SK-N-SH (cell line): ENCODE measurements at regions not wholly inside any gene's neighbourhood (a gene's known extent, or its start where the extent isn't known, plus 50 kb on each side); places are given as distances from the start of the nearest gene placed in this dataset.

Source experiments
- CTCF ChIA-PET: fragments of 300-600, 350-600 bp; formaldehyde crosslinking; extraction: SDS; loops from one replicate; lab custom pipeline; 2021; lab: Yijun Ruan, JAX
- POLR2A ChIA-PET: fragments of 350-600 bp; sonication (Branson Sonifier 250); formaldehyde crosslinking; extraction: SDS; loops from one replicate; lab custom pipeline; 2020; ENCODE audit warnings: antibody characterized with exemption, inconsistent platforms; lab: Yijun Ruan, JAX
- DNase-seq: peaks from one replicate; pipeline ENCODE4 v3.0.0; 2012
- H2AFZ ChIP-seq: fragments of 200-600 bp; sonication (generic); 2 replicates; pipeline ENCODE4 v1.8.1; 2016; ENCODE audit warnings: antibody characterized with exemption, mild to moderate bottlenecking, low read depth
- H3F3A ChIP-seq: fragments of 200-600 bp; sonication (generic); replicated peaks from 2 replicates; pipeline ENCODE3; 2016; ENCODE audit warnings: antibody characterized with exemption, mild to moderate bottlenecking; ENCODE audit not compliant: insufficient read depth
- H3K27ac ChIP-seq, 2 experiments: fragments of 200-500 bp in 1 of 2; fragments of 200-600 bp in 1 of 2; sonication (Bioruptor generic) in 1 of 2; sonication (generic), shearing (Covaris generic) in 1 of 2; 2 replicates each; pipeline versions ENCODE4 v1.5.1 to v1.6.1; 2014 to 2016; ENCODE audit warnings: low read depth in 2 of 2, inconsistent platforms in 1 of 2, low read length in 1 of 2, mild to moderate bottlenecking in 1 of 2, mixed read lengths in 1 of 2
- H3K27me3 ChIP-seq: fragments of 200-600 bp; sonication (generic), shearing (Covaris generic); 2 replicates; pipeline ENCODE4 v1.6.1; 2016; ENCODE audit warnings: mixed run types; ENCODE audit not compliant: insufficient read depth
- H3K36me3 ChIP-seq, 2 experiments: fragments of 200-500 bp in 1 of 2; fragments of 200-600 bp in 1 of 2; sonication (Bioruptor generic) in 1 of 2; sonication (generic) in 1 of 2; replicated peaks in 1 of 2; 2 replicates each; pipeline versions ENCODE3 to v1.5.1; 2014 to 2016; ENCODE audit warnings: low read length in 1 of 2, mild to moderate bottlenecking in 1 of 2; ENCODE audit not compliant: insufficient read depth in 2 of 2, control insufficient read depth in 1 of 2
- H3K4me1 ChIP-seq, 2 experiments: fragments of 200-500 bp in 1 of 2; fragments of 200-600 bp in 1 of 2; sonication (Bioruptor generic) in 1 of 2; sonication (generic), shearing (Covaris generic) in 1 of 2; 2 replicates each; pipeline versions ENCODE4 v1.5.1 to v1.6.1; 2014 to 2016; ENCODE audit warnings: low read depth in 1 of 2, low read length in 1 of 2, mixed run types in 1 of 2; ENCODE audit not compliant: insufficient read depth in 2 of 2, control insufficient read depth in 1 of 2
- H3K4me2 ChIP-seq: fragments of 200-600 bp; sonication (generic), shearing (Covaris generic); 2 replicates; pipeline ENCODE4 v1.6.1; 2017; ENCODE audit warnings: mixed run types
- H3K4me3 ChIP-seq, 2 experiments: fragments of 200-500 bp in 1 of 2; fragments of 200-600 bp in 1 of 2; sonication (Bioruptor generic) in 1 of 2; sonication (generic), shearing (Covaris generic) in 1 of 2; 2 replicates each; pipeline versions ENCODE4 v1.5.1 to v1.8.1; 2014 to 2016; ENCODE audit warnings: low read depth in 2 of 2, inconsistent platforms in 1 of 2, low read length in 1 of 2, mild to moderate bottlenecking in 1 of 2, mixed read lengths in 1 of 2, moderate library complexity in 1 of 2
- H3K79me2 ChIP-seq: fragments of 200-600 bp; sonication (generic); 2 replicates; pipeline ENCODE4 v1.8.1; 2017; ENCODE audit warnings: mild to moderate bottlenecking; ENCODE audit not compliant: insufficient read depth
- H3K9ac ChIP-seq: fragments of 200-600 bp; sonication (generic); 2 replicates; pipeline ENCODE4 v1.6.1; 2017; ENCODE audit warnings: mixed run types
- H3K9me2 ChIP-seq: fragments of 200-600 bp; sonication (generic); 2 replicates; pipeline ENCODE4 v1.6.1; 2017; ENCODE audit warnings: mixed run types
- H3K9me3 ChIP-seq: fragments of 200-600 bp; sonication (generic); 2 replicates; pipeline ENCODE4 v1.6.1; 2017; ENCODE audit warnings: mixed run types, mild to moderate bottlenecking, moderate library complexity
- H4K20me1 ChIP-seq: fragments of 200-600 bp; sonication (generic); 2 replicates; pipeline ENCODE4 v1.6.1; 2017; ENCODE audit warnings: mild to moderate bottlenecking, mixed run types; ENCODE audit not compliant: insufficient read depth
- CTCF ChIP-seq: fragments of 200-600 bp; sonication (generic); IDR thresholded peaks from 2 replicates; pipeline ENCODE4 v1.6.1; 2017; ENCODE audit warnings: antibody characterized with exemption, mild to moderate bottlenecking, moderate library complexity
- EP300 ChIP-seq, 2 experiments: IDR thresholded peaks; 2 replicates each; pipeline versions ENCODE4 v1.4.0 to v1.6.1; 2012; ENCODE audit warnings: borderline replicate concordance in 1 of 2, low read depth in 1 of 2, low read length in 1 of 2
- JUND ChIP-seq: IDR thresholded peaks from 2 replicates; pipeline ENCODE4 v1.4.0; 2012
- MEF2A ChIP-seq: IDR thresholded peaks from 2 replicates; pipeline ENCODE4 v1.4.0; 2012; ENCODE audit warnings: low read depth, borderline replicate concordance
- POLR2AphosphoS5 ChIP-seq: IDR thresholded peaks from 2 replicates; pipeline ENCODE4 v1.6.1; 2012; ENCODE audit warnings: low read depth, low read length
- RFX5 ChIP-seq: IDR thresholded peaks from 2 replicates; pipeline ENCODE4 v1.6.1; 2012; ENCODE audit warnings: mild to moderate bottlenecking, improper control_type of control experiment, low read length
- SIN3A ChIP-seq: IDR thresholded peaks from 2 replicates; pipeline ENCODE4 v1.6.1; 2012; ENCODE audit warnings: low read depth, mild to moderate bottlenecking, low read length, moderate library complexity, borderline replicate concordance
- SMC3 ChIP-seq: IDR thresholded peaks from 2 replicates; pipeline ENCODE4 v1.6.1; 2012; ENCODE audit warnings: low read depth, low read length, improper control_type of control experiment
- TAF1 ChIP-seq: IDR thresholded peaks from 2 replicates; pipeline ENCODE4 v1.6.1; 2012; ENCODE audit warnings: low read depth, mild to moderate bottlenecking, low read length, moderate library complexity, borderline replicate concordance
- TCF12 ChIP-seq: IDR thresholded peaks from 2 replicates; pipeline ENCODE4 v1.4.0; 2012
- YY1 ChIP-seq: IDR thresholded peaks from 2 replicates; pipeline ENCODE4 v1.4.0; 2012; ENCODE audit warnings: low read depth, mild to moderate bottlenecking
- ZBTB33 ChIP-seq: IDR thresholded peaks from 2 replicates; pipeline ENCODE4 v1.4.0; 2012; ENCODE audit warnings: low read depth, borderline replicate concordance
- WGBS: methylation state at CpG from one replicate; pipeline ENCODE4 v1.1.6; 2017; ENCODE audit warnings: low lambda C conversion rate; 5-methylcytosine and 5-hydroxymethylcytosine counted together

GRCh38 chr2:235270291-235270690 lies 223.6 kb upstream of the AGAP1 start (continued):
- TF ChIP-seq ZBTB33 = no peak

- no peak for TF ChIP-seq RFX5
- TF ChIP-seq CTCF = no peak
- TF ChIP-seq TCF12 = no peak
- no peak for TF ChIP-seq EP300 (IDR thresholded peaks at IDR 0.05; ENCODE audit: borderline replicate concordance in 1 of 2, low read depth in 1 of 2, low read length in 1 of 2)
- TF ChIP-seq POLR2AphosphoS5 = no peak
- TF ChIP-seq TAF1 = no peak
- no peak for TF ChIP-seq YY1
- Histone ChIP-seq H3K27me3 (no peaks in the 10 kb centered on the region), H3K9me3 (no peaks in the 10 kb centered on the region), H3K36me3 (no peaks in the 10 kb centered on the region), H3K79me2 (no peaks in the 10 kb centered on the region), H2AFZ (no peak overlapping the region), H3K9me2 (no peaks in the 10 kb centered on the region), H3K4me3 (no peak overlapping the region), H3K4me2 (no peak overlapping the region), H4K20me1 (no peaks in the 10 kb centered on the region), H3K9ac (no peak overlapping the region), H3K4me1 (peaks cover 5 to 15% of the 10 kb centered on the region in 2 experiments; a peak in 2 of 4 replicates), H3F3A (no peaks in the 10 kb centered on the region), H3K27ac (no peak overlapping the region)
- POLR2A ChIA-PET = no interaction called here
- DNase-seq = no peak
- WGBS = 80% methylated on average over 4 of the region's 4 CpGs
- CTCF ChIA-PET = no interaction called here
These were observed 222.9 kb upstream of the AGAP1 start for GRCh38 chr2:235270956-235271355.

- H3K4me1 ChIP-seq = peaks cover 0 to 15% of the 10 kb centered on the region in 2 experiments; a peak in 1 of 4 replicates
- no peaks in the 10 kb centered on the region for H4K20me1 ChIP-seq
- H2AFZ ChIP-seq = no peak overlapping the region
- no peaks in the 10 kb centered on the region for H3K79me2 ChIP-seq
- no peaks in the 10 kb centered on the region for H3K9me2 ChIP-seq
- no peak overlapping the region for H3K4me3 ChIP-seq
- no peak overlapping the region for H3K4me2 ChIP-seq
- DNase-seq = no peak
- POLR2A ChIA-PET = no interaction called here
- H3F3A ChIP-seq = no peaks in the 10 kb centered on the region
- WGBS = 91% methylated on average over 2 of the region's 2 CpGs
- H3K27me3 ChIP-seq = no peaks in the 10 kb centered on the region
- no peak overlapping the region for H3K27ac ChIP-seq
- no peak overlapping the region for H3K9ac ChIP-seq
- H3K36me3 ChIP-seq = no peaks in the 10 kb centered on the region
- no peaks in the 10 kb centered on the region for H3K9me3 ChIP-seq
- TF ChIP-seq RFX5 (no peak), JUND (no peak), EP300 (IDR thresholded peaks at IDR 0.05; ENCODE audit: borderline replicate concordance in 1 of 2, low read depth in 1 of 2, low read length in 1 of 2) (no peak), SMC3 (no peak), SIN3A (no peak), TCF12 (no peak), MEF2A (no peak)
- CTCF ChIA-PET = no interaction called here
These were observed 221.9 kb upstream of the AGAP1 start for GRCh38 chr2:235271936-235272335.
